A673 (cell line): ENCODE measurements at regions not wholly inside any gene's neighbourhood (a gene's known extent, or its start where the extent isn't known, plus 50 kb on each side); places are given as distances from the start of the nearest gene placed in this dataset.
"Not testable (repeated sequence)": the region's sequence is repeated elsewhere in the genome, so short reads cannot be mapped to it uniquely, and the experiment has no call there.

Source experiments
- BruUV-seq: library from RNA; stranded (reverse); fragments of 400-500 nt; replicated peaks from 2 replicates; lab custom pipeline; 2021; lab: Mats Ljungman, UMichigan
- CTCF ChIA-PET: fragments of 300-600 bp; sonication (Branson Sonifier 250); formaldehyde crosslinking; loops from one replicate; lab custom pipeline; 2022; ENCODE audit warnings: antibody characterized with exemption; lab: Charles Lee
- POLR2A ChIA-PET: fragments of 300-600 bp; sonication (Branson Sonifier 250); formaldehyde crosslinking; loops from one replicate; lab custom pipeline; 2022; ENCODE audit warnings: antibody characterized with exemption; ENCODE audit not compliant: low non-redundant PET; lab: Charles Lee
- DNase-seq: peaks from one replicate; pipeline ENCODE4 v3.0.0-alpha.2; 2015; ENCODE audit warnings: low spot score
- H3K27ac ChIP-seq: fragments of 200-600 bp; sonication (generic); 2 replicates; pipeline ENCODE4 v1.5.1; 2016; ENCODE audit warnings: mixed run types, low read depth, mild to moderate bottlenecking, mixed read lengths, antibody characterized with exemption, low read length; ENCODE audit not compliant: poor library complexity, severe bottlenecking
- H3K27me3 ChIP-seq: fragments of 200-600 bp; sonication (generic); replicated peaks from 2 replicates; pipeline ENCODE4 v1.6.1; 2017; ENCODE audit warnings: mixed run types, low read depth, mild to moderate bottlenecking, mixed read lengths, antibody characterized with exemption, low read length; ENCODE audit not compliant: insufficient read depth, poor library complexity
- H3K36me3 ChIP-seq: fragments of 200-600 bp; sonication (generic); 2 replicates; pipeline ENCODE4 v1.6.1; 2016; ENCODE audit warnings: mixed run types, mild to moderate bottlenecking, mixed read lengths, antibody characterized with exemption, low read length; ENCODE audit not compliant: insufficient read depth, poor library complexity, severe bottlenecking
- H3K4me1 ChIP-seq: fragments of 200-600 bp; sonication (generic); 2 replicates; pipeline ENCODE4 v1.6.1; 2017; ENCODE audit warnings: mixed run types, mild to moderate bottlenecking, mixed read lengths, antibody characterized with exemption, low read length; ENCODE audit not compliant: insufficient read depth, poor library complexity, severe bottlenecking
- H3K4me3 ChIP-seq: fragments of 200-600 bp; sonication (generic); 2 replicates; pipeline ENCODE4 v1.5.1; 2016; ENCODE audit warnings: low read depth, mixed run types, mild to moderate bottlenecking, mixed read lengths, low read length; ENCODE audit not compliant: poor library complexity, severe bottlenecking
- H3K9me3 ChIP-seq: fragments of 200-600 bp; sonication (generic); 2 replicates; pipeline ENCODE4 v1.6.1; 2016; ENCODE audit warnings: mixed run types, low read depth, mild to moderate bottlenecking, mixed read lengths, antibody characterized with exemption, low read length; ENCODE audit not compliant: poor library complexity, severe bottlenecking
- EZH2 ChIP-seq: fragments of 200-600 bp; sonication (generic); IDR thresholded peaks from 2 replicates; pipeline ENCODE4 v1.6.1; 2017; ENCODE audit warnings: borderline replicate concordance, low read depth, mild to moderate bottlenecking, mixed read lengths, antibody characterized with exemption, low read length; ENCODE audit not compliant: poor library complexity, severe bottlenecking
- intact Hi-C: fragments of 100-400 bp; cut with micrococcal nuclease; formaldehyde crosslinking; loops from one replicate; pipeline ENCODE4 v1.10.0; 2022; ENCODE audit not compliant: unreplicated experiment
- TF ChIP-seq, protein P1 (sequence below): fragments of 300-800, 200-600 bp; sonication (generic); conservative IDR thresholded peaks from 2 replicates; pipeline ENCODE4 v1.5.1; 2017; ENCODE audit warnings: low read depth, mild to moderate bottlenecking, antibody characterized with exemption, low read length, moderate library complexity, mixed read lengths

DNA sequence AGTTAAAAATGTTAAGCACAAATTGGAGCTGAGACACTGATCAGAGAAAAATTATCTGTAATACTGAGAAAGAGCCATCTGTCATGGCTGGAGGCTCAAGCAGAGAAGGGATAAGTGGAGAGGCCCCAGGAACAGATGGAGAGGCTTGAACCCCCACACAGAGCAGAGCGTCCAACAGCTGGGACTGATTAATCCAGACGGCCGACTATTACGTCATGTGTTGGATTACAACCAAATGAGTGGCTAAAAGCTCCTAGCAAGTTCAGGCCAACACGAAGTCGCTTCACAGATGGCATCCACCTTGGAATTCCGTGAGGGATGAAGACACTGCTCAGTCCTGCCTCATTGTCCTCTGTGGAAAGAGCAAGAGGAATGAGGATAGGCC lies 57.7 kb upstream of the ATXN3L start:
- ChIA-PET POLR2A (no interaction called here), CTCF (no interaction called here)
- intact Hi-C loops: no loop called here
- Histone ChIP-seq H3K9me3 (no peaks in the 10 kb centered on the region), H3K27ac (no peak overlapping the region), H3K4me3 (no peak overlapping the region), H3K4me1 (peaks cover 16% of the 10 kb centered on the region), H3K36me3 (no peaks in the 10 kb centered on the region), H3K27me3 (peaks cover 23% of the 10 kb centered on the region)
- peak; percentile 46 for DNase-seq
- TF ChIP-seq, protein P1, sequence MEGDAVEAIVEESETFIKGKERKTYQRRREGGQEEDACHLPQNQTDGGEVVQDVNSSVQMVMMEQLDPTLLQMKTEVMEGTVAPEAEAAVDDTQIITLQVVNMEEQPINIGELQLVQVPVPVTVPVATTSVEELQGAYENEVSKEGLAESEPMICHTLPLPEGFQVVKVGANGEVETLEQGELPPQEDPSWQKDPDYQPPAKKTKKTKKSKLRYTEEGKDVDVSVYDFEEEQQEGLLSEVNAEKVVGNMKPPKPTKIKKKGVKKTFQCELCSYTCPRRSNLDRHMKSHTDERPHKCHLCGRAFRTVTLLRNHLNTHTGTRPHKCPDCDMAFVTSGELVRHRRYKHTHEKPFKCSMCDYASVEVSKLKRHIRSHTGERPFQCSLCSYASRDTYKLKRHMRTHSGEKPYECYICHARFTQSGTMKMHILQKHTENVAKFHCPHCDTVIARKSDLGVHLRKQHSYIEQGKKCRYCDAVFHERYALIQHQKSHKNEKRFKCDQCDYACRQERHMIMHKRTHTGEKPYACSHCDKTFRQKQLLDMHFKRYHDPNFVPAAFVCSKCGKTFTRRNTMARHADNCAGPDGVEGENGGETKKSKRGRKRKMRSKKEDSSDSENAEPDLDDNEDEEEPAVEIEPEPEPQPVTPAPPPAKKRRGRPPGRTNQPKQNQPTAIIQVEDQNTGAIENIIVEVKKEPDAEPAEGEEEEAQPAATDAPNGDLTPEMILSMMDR: no peak
- no peak for TF ChIP-seq EZH2
- no TSS peak for BruUV-seq

DNA sequence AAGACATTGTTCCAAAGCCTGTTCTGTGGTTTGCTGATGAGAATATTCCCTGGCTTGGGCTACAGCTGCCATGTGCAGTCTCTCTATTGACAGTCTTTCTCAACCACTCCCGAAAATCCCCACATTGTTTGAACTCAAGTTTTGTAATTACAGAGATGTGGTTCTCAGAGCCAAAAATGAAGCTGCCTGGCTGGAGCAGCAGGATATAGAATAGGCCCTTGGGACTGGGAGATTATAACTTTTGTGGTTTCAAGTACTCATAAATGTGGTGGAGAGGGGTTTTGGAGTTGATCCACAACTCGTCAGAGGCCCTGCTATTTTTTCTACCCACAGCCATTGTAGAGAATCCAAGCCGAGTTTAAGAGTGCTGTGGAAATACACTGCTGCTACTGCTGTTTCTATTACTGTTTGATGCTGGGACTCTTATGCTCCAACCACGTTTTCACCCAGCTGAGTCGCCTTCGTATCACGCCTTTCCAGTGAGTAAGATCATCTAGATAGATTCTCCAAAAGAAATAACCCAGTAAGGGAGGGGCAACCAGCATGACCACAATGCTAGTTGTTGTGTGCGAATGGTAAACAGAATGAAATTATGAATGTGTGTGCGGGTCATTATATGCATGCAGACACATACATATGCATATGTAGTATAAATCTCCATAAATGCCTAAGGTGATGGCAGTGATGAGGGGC lies 57.1 kb upstream of the ATXN3L start:
- no peaks in the 10 kb centered on the region for H3K36me3 ChIP-seq
- H3K4me1 ChIP-seq: peaks cover 16% of the 10 kb centered on the region
- H3K4me3 ChIP-seq: no peak overlapping the region
- TF ChIP-seq, protein P1: no peak
- no peak for TF ChIP-seq EZH2
- H3K27ac ChIP-seq: peak overlapping the region; percentile 16
- peaks cover 25% of the 10 kb centered on the region for H3K27me3 ChIP-seq
- BruUV-seq: no TSS peak
- intact Hi-C loops: no loop called here
- DNase-seq: peak; percentile 88
- CTCF ChIA-PET: no interaction called here
- POLR2A ChIA-PET: no interaction called here
- no peaks in the 10 kb centered on the region for H3K9me3 ChIP-seq

DNA sequence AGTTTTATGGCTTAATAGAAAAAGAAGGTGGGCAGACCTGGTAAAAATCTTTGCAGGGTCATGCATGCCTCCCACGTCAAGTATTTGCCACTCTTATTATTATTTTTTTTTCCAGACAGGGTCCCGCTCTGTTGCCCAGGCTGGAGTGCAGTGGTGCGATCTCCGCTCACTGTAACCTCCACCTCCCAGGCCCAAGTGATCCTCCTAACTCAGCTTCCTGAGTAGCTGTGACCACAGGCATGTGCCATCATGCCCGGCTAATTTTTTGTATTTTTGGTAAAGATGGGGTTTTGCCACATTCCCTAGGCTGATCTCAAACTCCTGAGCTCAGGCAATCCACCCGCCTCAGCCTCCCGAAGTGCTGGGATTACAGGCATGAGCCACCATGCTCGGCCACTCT lies 55.7 kb upstream of the ATXN3L start:
- H3K4me3 ChIP-seq, CTCF ChIA-PET, intact Hi-C loops, POLR2A ChIA-PET, DNase-seq, H3K9me3 ChIP-seq, BruUV-seq, H3K36me3 ChIP-seq, H3K27ac ChIP-seq: not testable (repeated sequence)
- Histone ChIP-seq H3K4me1 (peaks cover 16% of the 10 kb centered on the region), H3K27me3 (peaks cover 30% of the 10 kb centered on the region)

DNA sequence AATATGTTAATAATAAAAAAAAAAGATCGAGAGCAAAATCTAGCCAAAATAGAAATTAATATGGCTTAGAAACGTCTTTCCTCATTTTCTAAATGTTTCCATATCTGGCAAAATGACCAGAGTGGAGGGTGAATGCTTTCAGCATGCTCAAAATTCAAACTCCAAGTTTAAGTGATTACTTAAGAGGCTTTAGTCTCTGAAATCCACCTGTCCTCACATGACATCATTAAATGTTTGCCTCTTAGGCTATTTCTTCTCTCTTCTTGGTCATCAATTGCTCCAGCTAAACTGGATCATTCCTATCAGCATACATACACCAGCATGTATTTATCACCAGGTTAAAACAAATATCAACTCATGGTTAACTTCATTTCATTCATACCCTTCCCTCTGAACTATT lies 54.5 kb upstream of the ATXN3L start:
- no peak for DNase-seq
- Histone ChIP-seq H3K27ac (no peak overlapping the region), H3K4me1 (peaks cover 16% of the 10 kb centered on the region), H3K27me3 (peaks cover 30% of the 10 kb centered on the region), H3K4me3 (no peak overlapping the region), H3K36me3 (no peaks in the 10 kb centered on the region), H3K9me3 (no peaks in the 10 kb centered on the region)
- POLR2A ChIA-PET: no interaction called here
- TF ChIP-seq EZH2: no peak
- TF ChIP-seq, protein P1: no peak
- intact Hi-C loops: no loop called here
- CTCF ChIA-PET: no interaction called here
- no TSS peak for BruUV-seq
